LNCaP clone FGC (cell line): ENCODE measurements at regions not wholly inside any gene's neighbourhood (a gene's known extent, or its start where the extent isn't known, plus 50 kb on each side); places are given as distances from the start of the nearest gene placed in this dataset.
A peak's percentile ranks its signal among the peaks of the same experiment; 100 is the strongest.

Experiments used
- DNase-seq: peaks from one replicate; pipeline ENCODE4 v3.0.0-alpha.2; 2011; ENCODE audit warnings: low read depth
- H3K4me3 ChIP-seq: 2 replicates; pipeline ENCODE4 v1.5.1; 2011; ENCODE audit warnings: mild to moderate bottlenecking, low read depth, low read length, control low read depth
- TF ChIP-seq, protein P1 (sequence below): IDR thresholded peaks from 2 replicates; pipeline ENCODE4 v1.5.1; 2012; ENCODE audit warnings: mild to moderate bottlenecking; ENCODE audit not compliant: control insufficient read depth, insufficient read depth; ENCODE audit errors: extremely low read depth

DNA sequence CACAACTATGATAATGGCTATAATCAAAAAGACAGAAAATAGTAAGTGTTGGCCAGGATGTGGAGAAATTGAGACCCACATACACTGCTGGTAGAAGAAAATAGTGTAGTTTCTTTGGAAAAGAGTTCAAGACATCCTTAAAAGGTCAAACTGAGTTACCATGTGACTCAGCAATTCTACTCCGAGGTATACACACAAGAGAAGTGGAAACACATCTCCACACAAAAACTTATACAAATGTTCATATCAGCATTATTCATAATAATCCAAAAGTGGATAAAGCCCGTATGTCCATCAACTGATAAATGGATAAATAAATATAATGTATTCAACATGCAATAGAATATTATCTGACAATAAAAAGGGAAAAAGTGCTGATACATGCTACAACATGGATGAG lies 532.2 kb downstream of the NR2F1-AS1 start:
- DNase-seq: no peak
- no peak overlapping the region for H3K4me3 ChIP-seq
- TF ChIP-seq, protein P1, sequence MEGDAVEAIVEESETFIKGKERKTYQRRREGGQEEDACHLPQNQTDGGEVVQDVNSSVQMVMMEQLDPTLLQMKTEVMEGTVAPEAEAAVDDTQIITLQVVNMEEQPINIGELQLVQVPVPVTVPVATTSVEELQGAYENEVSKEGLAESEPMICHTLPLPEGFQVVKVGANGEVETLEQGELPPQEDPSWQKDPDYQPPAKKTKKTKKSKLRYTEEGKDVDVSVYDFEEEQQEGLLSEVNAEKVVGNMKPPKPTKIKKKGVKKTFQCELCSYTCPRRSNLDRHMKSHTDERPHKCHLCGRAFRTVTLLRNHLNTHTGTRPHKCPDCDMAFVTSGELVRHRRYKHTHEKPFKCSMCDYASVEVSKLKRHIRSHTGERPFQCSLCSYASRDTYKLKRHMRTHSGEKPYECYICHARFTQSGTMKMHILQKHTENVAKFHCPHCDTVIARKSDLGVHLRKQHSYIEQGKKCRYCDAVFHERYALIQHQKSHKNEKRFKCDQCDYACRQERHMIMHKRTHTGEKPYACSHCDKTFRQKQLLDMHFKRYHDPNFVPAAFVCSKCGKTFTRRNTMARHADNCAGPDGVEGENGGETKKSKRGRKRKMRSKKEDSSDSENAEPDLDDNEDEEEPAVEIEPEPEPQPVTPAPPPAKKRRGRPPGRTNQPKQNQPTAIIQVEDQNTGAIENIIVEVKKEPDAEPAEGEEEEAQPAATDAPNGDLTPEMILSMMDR: no peak

DNA sequence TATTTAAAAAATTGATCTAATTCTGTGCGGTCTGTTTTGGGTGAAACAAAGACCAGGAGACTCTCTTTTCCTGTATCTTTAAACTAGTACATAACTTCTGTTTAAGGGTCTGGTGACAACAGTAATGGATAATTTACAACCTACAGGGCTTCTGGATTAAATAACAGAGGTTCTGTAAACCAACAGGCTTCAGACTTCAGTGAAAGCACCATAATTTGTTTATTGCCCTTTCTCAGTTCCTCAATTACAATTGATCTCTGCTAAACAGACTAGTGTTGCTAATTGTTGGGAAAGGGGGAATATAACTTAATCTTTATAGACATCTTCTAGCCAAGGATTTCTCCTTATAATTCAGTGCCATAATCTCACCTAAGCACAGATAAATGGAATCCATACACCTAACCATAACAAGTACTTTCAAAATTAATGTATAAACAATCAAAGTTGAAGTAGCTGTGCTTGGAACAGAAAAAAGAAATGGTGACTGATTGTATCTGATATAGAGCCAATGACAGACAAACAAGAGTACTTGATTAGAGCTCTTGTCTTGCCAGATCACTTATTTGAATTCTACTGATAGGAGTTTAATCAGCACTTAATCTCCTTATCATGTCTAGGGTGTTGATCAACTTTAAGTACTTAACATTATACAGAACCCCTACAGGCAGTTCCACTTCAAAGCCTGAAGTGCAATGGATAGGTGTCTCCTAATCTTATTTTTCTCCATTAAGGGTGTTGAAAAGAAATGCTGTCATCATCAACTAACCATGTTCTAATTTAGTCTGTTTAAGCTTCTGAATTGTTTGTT lies 536.0 kb downstream of the NR2F1-AS1 start:
- DNase-seq: no peak
- H3K4me3 ChIP-seq: no peak overlapping the region
- TF ChIP-seq, protein P1: no peak

DNA sequence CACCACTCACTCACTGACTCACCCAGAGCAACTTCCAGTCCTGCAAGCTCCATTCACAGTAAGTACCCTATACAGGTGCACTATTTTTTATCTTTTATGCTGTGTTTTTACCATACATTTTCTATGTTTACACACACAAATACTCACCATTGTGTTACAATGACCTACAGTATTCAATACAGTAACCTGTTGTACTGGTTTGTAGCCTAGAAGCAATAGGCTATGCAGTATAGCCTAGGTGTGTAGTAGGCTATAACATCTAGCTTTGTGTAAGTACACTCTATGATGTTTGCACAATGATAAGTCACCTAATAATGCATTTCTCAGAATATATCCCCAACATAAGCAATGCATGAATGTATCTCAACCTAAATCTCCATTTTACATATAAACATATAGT lies 541.1 kb downstream of the NR2F1-AS1 start:
- TF ChIP-seq, protein P1: no peak
- H3K4me3 ChIP-seq: no peak overlapping the region
- peak; percentile 10 for DNase-seq

DNA sequence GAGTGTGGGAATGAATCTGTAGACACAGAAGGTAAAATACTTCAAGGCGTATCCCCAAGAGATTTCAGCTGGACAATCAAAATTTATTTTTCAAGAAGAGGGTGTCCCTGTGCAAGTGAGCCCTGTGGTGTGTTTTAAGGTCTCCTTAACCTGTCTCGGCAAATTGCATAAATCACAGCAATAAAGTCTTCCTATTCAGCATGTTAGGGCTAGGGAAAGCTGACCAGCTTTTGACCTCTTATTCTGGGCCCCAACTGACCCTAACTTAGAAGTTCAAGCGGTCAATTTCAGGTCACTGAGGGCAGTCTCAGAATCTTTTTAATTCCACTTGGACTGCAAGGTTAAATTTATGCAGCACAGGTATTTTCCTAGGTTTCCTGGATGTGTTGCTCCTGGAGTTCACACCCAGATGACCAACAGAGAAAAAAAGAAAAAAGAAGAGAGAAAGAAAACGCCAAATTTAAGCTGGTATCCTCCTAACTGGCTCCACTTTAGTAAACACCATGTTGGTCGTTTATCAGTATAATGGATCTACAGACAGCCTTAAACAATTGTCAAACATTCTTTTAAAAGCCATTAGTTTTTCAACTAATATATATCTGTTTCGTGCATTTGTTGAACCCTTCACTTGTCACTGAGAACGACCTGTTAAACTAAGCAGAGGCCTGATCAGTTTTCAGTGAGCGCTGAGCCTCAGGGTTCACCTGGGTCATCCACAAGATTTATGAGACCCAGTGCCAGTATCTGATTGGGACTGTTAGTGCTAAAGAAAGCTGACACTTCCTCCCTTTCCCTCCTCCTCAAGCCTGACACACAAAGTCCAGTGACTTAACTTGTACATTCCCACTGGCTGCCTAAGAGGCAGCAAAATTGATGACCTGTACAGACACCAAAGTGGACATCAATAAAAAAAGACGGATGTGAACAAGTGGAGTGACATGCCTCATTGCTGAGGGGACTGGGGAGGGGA lies 546.1 kb downstream of the NR2F1-AS1 start:
- TF ChIP-seq, protein P1: no peak
- no peak for DNase-seq
- H3K4me3 ChIP-seq: no peak overlapping the region

DNA sequence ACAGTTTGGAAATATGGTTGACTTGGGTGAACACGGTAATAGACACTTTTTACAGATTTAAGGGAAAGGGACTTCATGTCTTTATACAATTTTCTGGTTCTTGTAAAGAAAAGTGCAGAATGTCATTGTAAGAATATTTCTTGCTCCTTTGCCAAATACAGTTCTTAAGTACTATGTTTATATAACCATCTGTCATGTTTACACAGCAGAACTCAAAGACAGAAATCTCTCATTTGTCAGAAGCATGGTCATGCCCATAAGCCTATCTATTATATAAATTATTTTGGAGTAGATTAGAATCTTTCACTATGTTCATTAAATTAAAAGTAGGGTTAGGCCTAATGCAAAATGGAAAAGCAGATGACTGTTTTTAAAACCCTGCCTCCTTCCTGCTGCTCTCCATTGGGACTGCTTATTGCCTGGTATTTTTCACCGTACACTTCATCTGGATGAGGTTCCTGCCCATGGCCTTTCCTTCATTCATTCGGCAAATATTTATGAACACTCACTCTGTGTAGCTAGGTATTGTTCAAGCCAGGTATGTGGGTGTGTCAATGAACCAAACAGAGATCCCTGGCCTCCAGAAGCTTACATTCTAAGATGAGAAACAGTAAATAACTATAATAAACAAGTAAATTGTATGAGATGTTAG lies 558.1 kb downstream of the NR2F1-AS1 start:
- TF ChIP-seq, protein P1: no peak
- H3K4me3 ChIP-seq: no peak overlapping the region
- DNase-seq: peak; percentile 14

DNA sequence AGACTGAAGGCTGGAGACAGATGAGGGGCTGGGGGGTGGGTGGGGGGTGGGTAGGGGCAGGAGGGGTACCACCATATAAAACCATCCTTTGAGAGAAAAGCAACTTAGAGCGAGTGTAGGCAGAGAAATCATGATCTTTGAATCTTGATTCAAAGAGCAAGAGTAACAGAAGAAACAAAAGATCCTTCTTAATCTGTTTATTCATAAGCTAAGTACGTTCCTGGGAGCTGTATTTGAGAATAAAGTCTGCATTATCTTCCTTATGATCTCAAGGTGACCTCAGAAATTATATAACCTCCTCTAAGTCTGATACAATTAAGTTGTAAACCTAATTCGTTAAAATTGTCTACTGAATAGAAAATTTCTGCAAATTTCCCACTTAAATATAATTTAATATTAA lies 558.8 kb downstream of the NR2F1-AS1 start:
- no peak overlapping the region for H3K4me3 ChIP-seq
- TF ChIP-seq, protein P1: no peak
- no peak for DNase-seq
